Esophagus muscularis mucosa (tissue), 4 donors: ENCODE measurements at regions not wholly inside any gene's neighbourhood (a gene's known extent, or its start where the extent isn't known, plus 50 kb on each side); places are given as distances from the start of the nearest gene placed in this dataset.

Source experiments
- DNase-seq: peaks from one replicate; pipeline ENCODE4 v3.0.0-alpha.2; 2017; ENCODE audit errors: extremely low spot score
- H3K27ac ChIP-seq, 4 donors: fragments of 200-600 bp; sonication (generic); replicated peaks in 1 of 4; 1 replicate in 3 of 4; 2 replicates in 1 of 4; pipeline ENCODE4 v1.5.1; 2016 to 2019; ENCODE audit warnings: mild to moderate bottlenecking in 1 of 4
- H3K27me3 ChIP-seq, 4 donors: fragments of 200-600 bp; sonication (generic); one replicate each; pipeline versions ENCODE4 v1.5.1 to v1.6.0; 2016 to 2019
- H3K36me3 ChIP-seq, 4 donors: fragments of 200-600 bp; sonication (generic); one replicate each; pipeline ENCODE4 v1.5.1; 2016 to 2019
- H3K4me1 ChIP-seq, 4 donors: fragments of 200-600 bp; sonication (generic); one replicate each; pipeline ENCODE4 v1.5.1; 2016 to 2019
- H3K4me3 ChIP-seq, 4 donors: fragments of 200-600 bp; sonication (generic); 1 replicate in 2 of 4; 2 replicates in 2 of 4; pipeline ENCODE4 v1.5.1; 2016 to 2019; ENCODE audit warnings: mild to moderate bottlenecking in 4 of 4, moderate library complexity in 1 of 4
- H3K9me3 ChIP-seq, 4 donors: fragments of 200-600 bp; sonication (generic); 1 replicate in 3 of 4; 2 replicates in 1 of 4; pipeline ENCODE4 v1.5.1; 2016 to 2019
- CTCF ChIP-seq, 3 experiments: fragments of 200-600 bp in 2 of 3; fragments of 450-650 bp in 1 of 3; sonication (generic) in 2 of 3; IDR thresholded peaks; one replicate each; pipeline ENCODE4 v1.5.1; 2017 to 2019; ENCODE audit warnings: antibody characterized with exemption in 3 of 3, mild to moderate bottlenecking in 2 of 3, moderate library complexity in 1 of 3
- EP300 ChIP-seq: sonication (generic); formaldehyde crosslinking; IDR thresholded peaks from one replicate; pipeline ENCODE4 v1.6.1; 2017; ENCODE audit warnings: antibody characterized with exemption
- POLR2A ChIP-seq: fragments of 450-650 bp; IDR thresholded peaks from one replicate; pipeline ENCODE4 v1.6.1; 2017; ENCODE audit warnings: antibody characterized with exemption, moderate library complexity, mild to moderate bottlenecking, low read depth
- POLR2AphosphoS5 ChIP-seq, 2 donors: sonication (generic); formaldehyde crosslinking; IDR thresholded peaks; one replicate each; pipeline ENCODE4 v1.6.1; 2017; ENCODE audit warnings: antibody characterized with exemption in 2 of 2
- WGBS: methylation state at CpG from one replicate; pipeline ENCODE4 v1.1.5; 2018; 5-methylcytosine and 5-hydroxymethylcytosine counted together
- intact Hi-C: fragments of 100-400 bp; cut with DNase I; formaldehyde crosslinking; loops from one replicate; pipeline ENCODE4 v1.15.1; 2023

DNA sequence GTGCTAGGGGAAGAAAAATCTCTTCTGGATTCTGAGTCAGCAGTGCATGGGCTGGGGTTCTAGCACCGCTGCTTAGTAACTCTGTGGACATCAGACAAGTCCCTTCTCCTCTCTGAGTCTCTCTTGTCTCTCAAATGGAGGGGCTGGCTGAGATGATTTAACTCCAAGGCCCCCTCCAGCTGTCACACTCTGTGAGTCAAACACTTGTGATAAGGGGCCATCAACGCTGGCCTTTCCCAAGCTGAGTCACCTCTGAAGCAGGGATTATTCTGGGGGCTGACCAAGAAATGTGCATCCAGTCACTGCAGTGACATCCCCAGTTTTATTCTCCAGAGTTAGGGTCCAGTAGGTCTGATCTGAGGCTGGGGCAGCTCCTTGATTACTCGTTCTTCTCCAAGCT is 110.4 kb upstream of the ZNF462 start:
- peaks cover 9 to 19% (median 15%) of the 10 kb centered on the region in 4 donors for H3K4me1 ChIP-seq
- TF ChIP-seq POLR2A (no peak), CTCF (IDR thresholded peaks at IDR 0.05) (no peak), POLR2AphosphoS5 (IDR thresholded peaks at IDR 0.05) (no peak), EP300 (no peak)
- DNase-seq, result no peak
- WGBS, result 87% methylated on average over 3 of the region's 3 CpGs
- H3K4me3 ChIP-seq, result no peak overlapping the region
- no peaks in the 10 kb centered on the region for H3K9me3 ChIP-seq
- H3K27ac ChIP-seq, result no peak overlapping the region
- no peaks in the 10 kb centered on the region for H3K27me3 ChIP-seq
- H3K36me3 ChIP-seq, result no peaks in the 10 kb centered on the region
- intact Hi-C loops, result no loop called here

DNA sequence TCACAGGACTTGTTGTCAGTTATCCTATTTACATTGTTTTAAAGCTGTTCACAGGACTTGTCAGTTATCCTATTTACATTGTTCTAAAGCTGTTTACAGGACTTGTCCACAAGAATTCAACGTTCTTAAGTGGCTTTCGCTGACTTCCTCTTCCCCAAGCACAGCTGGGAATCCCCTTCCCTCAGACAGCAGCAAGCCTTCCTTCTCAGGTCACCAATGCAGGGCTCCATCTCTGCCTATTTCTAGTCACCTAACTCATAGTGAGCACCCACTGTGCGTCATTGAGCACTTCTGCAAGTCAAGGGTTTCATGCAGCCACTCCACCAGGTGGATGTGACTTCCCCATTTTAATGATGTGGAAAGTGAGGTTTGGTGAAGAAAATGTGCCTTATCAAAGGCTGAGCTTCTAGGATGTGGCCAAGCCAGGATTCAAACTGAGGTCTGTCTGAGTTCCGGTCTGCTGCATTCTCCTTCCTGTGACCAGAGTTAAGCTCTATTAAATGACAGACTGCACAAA is 109.8 kb upstream of the ZNF462 start:
- no peak overlapping the region for H3K27ac ChIP-seq
- no peaks in the 10 kb centered on the region for H3K36me3 ChIP-seq
- WGBS, result 43% methylated on average over 4 of the region's 4 CpGs
- intact Hi-C loops, result no loop called here
- no peaks in the 10 kb centered on the region for H3K27me3 ChIP-seq
- no peak for DNase-seq
- no peak for TF ChIP-seq POLR2A
- no peak for TF ChIP-seq CTCF (IDR thresholded peaks at IDR 0.05)
- TF ChIP-seq POLR2AphosphoS5 (IDR thresholded peaks at IDR 0.05), result no peak
- no peak for TF ChIP-seq EP300
- no peak overlapping the region for H3K4me3 ChIP-seq
- no peaks in the 10 kb centered on the region for H3K9me3 ChIP-seq
- peaks cover 9 to 19% (median 15%) of the 10 kb centered on the region in 4 donors for H3K4me1 ChIP-seq

DNA sequence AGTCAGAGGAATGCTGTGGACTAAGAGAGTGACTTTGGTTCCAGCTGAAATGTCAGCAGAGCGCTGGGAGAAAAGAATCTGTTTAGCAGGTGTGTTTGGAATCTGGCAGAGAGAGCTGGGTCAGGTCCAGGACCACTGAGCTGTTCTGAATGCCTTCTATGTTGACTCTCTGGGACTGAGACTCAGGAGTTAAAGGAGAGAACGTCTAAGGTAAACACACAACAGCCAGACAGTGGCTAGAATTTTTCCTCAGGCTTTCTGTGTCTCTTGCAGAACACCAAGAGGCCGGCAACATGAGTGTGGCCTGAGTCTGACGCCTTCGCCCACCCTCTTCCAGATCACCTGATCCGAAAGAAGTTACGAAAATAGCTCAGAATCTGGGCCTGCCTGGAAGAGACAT is 107.2 kb upstream of the ZNF462 start:
- H3K27me3 ChIP-seq, result no peaks in the 10 kb centered on the region
- no peak for TF ChIP-seq POLR2A
- TF ChIP-seq POLR2AphosphoS5 (IDR thresholded peaks at IDR 0.05), result peak; percentile 35 to 49
- no peaks in the 10 kb centered on the region for H3K9me3 ChIP-seq
- H3K36me3 ChIP-seq, result no peaks in the 10 kb centered on the region
- no peak for DNase-seq
- 39% methylated on average over 7 of the region's 7 CpGs for WGBS
- H3K4me3 ChIP-seq, result peak overlapping the region in 3 of 4 donors; percentile 7 to 14 (median 11)
- H3K4me1 ChIP-seq, result peaks cover 9 to 19% (median 15%) of the 10 kb centered on the region in 4 donors
- intact Hi-C loops, result no loop called here
- peak overlapping the region; percentile 75 to 80 (median 79) for H3K27ac ChIP-seq

- no peaks in the 10 kb centered on the region for H3K36me3 ChIP-seq
- no peak overlapping the region for H3K4me3 ChIP-seq
- H3K9me3 ChIP-seq, result no peaks in the 10 kb centered on the region
- H3K4me1 ChIP-seq, result peaks cover 9 to 19% (median 15%) of the 10 kb centered on the region in 4 donors
- no peak for DNase-seq
- whole genome bisulfite sequencing, result 75% methylated on average over 2 of the region's 2 CpGs
- TF ChIP-seq CTCF (IDR thresholded peaks at IDR 0.05), result no peak
- H3K27ac ChIP-seq, result no peak overlapping the region
- intact Hi-C loops, result no loop called here
- no peaks in the 10 kb centered on the region for H3K27me3 ChIP-seq
These were observed 105.5 kb upstream of the ZNF462 start for GRCh38 chr9:106757514-106757913.

- no peak for DNase-seq
- Histone ChIP-seq H3K36me3 (no peaks in the 10 kb centered on the region), H3K4me1 (peaks cover 5 to 19% (median 15%) of the 10 kb centered on the region in 4 donors), H3K27ac (no peak overlapping the region), H3K9me3 (no peaks in the 10 kb centered on the region), H3K4me3 (no peak overlapping the region), H3K27me3 (no peaks in the 10 kb centered on the region)
- 47% methylated on average over 1 of the region's 1 CpG for WGBS
- TF ChIP-seq CTCF (IDR thresholded peaks at IDR 0.05), result no peak
- TF ChIP-seq POLR2AphosphoS5 (IDR thresholded peaks at IDR 0.05), result no peak
- TF ChIP-seq EP300, result no peak
- TF ChIP-seq POLR2A, result no peak
- intact Hi-C loops, result no loop called here
These were observed 104.1 kb upstream of the ZNF462 start for GRCh38 chr9:106758911-106759310.
